HEK293T (cell line): ENCODE measurements at regions not wholly inside any gene's neighbourhood (a gene's known extent, or its start where the extent isn't known, plus 50 kb on each side); places are given as distances from the start of the nearest gene placed in this dataset.

Source experiments
- CTCF ChIA-PET: fragments of 350-600 bp; formaldehyde crosslinking; extraction: SDS; loops from one replicate; lab custom pipeline; 2021; ENCODE audit warnings: antibody characterized with exemption, inconsistent platforms; lab: Yijun Ruan, JAX
- POLR2A ChIA-PET: fragments of 350-600 bp; formaldehyde crosslinking; extraction: SDS; loops from one replicate; lab custom pipeline; 2020; ENCODE audit warnings: antibody characterized with exemption, inconsistent platforms; lab: Yijun Ruan, JAX
- DNase-seq: peaks from one replicate; pipeline ENCODE4 v3.0.0; 2012; ENCODE audit warnings: mixed read lengths; ENCODE audit errors: extremely low spot score
- ARNT ChIP-seq: fragments of 450-650 bp; IDR thresholded peaks from 2 replicates; pipeline ENCODE4 v1.6.1; 2017; ENCODE audit warnings: mild to moderate bottlenecking
- BHLHE40 ChIP-seq: fragments of 450-650 bp; IDR thresholded peaks from 2 replicates; pipeline ENCODE4 v1.6.1; 2016; ENCODE audit warnings: mild to moderate bottlenecking, moderate library complexity, borderline replicate concordance
- CTBP1 ChIP-seq: fragments of 450-650 bp; IDR thresholded peaks from 2 replicates; pipeline ENCODE4 v1.6.1; 2016; ENCODE audit warnings: borderline replicate concordance
- ELF4 ChIP-seq: fragments of 450-650 bp; IDR thresholded peaks from 2 replicates; pipeline ENCODE4 v1.6.1; 2017; ENCODE audit warnings: antibody characterized with exemption
- FOXA1 ChIP-seq: fragments of 450-650 bp; IDR thresholded peaks from 2 replicates; pipeline ENCODE4 v1.6.1; 2016; ENCODE audit warnings: mild to moderate bottlenecking
- FOXK2 ChIP-seq: fragments of 450-650 bp; IDR thresholded peaks from 2 replicates; pipeline ENCODE4 v1.6.1; 2016; ENCODE audit warnings: mild to moderate bottlenecking
- FOXM1 ChIP-seq: fragments of 450-650 bp; IDR thresholded peaks from 2 replicates; pipeline ENCODE4 v1.6.1; 2017; ENCODE audit warnings: mild to moderate bottlenecking, borderline replicate concordance
- HDGF ChIP-seq: fragments of 450-650 bp; IDR thresholded peaks from 2 replicates; pipeline ENCODE4 v1.6.1; 2017; ENCODE audit warnings: antibody characterized with exemption, borderline replicate concordance
- L3MBTL2 ChIP-seq: fragments of 450-650 bp; conservative IDR thresholded peaks from 2 replicates; pipeline ENCODE4 v1.6.1; 2016; ENCODE audit warnings: mild to moderate bottlenecking
- LEF1 ChIP-seq: fragments of 450-650 bp; IDR thresholded peaks from 2 replicates; pipeline ENCODE4 v1.6.1; 2017; ENCODE audit warnings: mild to moderate bottlenecking, borderline replicate concordance
- NFRKB ChIP-seq: fragments of 450-650 bp; IDR thresholded peaks from 2 replicates; pipeline ENCODE4 v1.6.1; 2016; ENCODE audit warnings: mild to moderate bottlenecking, moderate library complexity
- PKNOX1 ChIP-seq: fragments of 450-650 bp; IDR thresholded peaks from 2 replicates; pipeline ENCODE4 v1.6.1; 2016
- SP1 ChIP-seq: fragments of 450-650 bp; IDR thresholded peaks from 2 replicates; pipeline ENCODE4 v1.6.1; 2017
- SUZ12 ChIP-seq: fragments of 450-650 bp; IDR thresholded peaks from 2 replicates; pipeline ENCODE4 v1.6.1; 2016; ENCODE audit warnings: mild to moderate bottlenecking
- TARDBP ChIP-seq: fragments of 450-650 bp; IDR thresholded peaks from 2 replicates; pipeline ENCODE4 v1.6.1; 2016
- ZNF384 ChIP-seq: fragments of 450-650 bp; IDR thresholded peaks from 2 replicates; pipeline ENCODE4 v1.6.1; 2016

GRCh38 chr4:35300996-35301774, 943.1 kb downstream of the ARAP2 start:
- TF ChIP-seq LEF1 (no peak), ELF4 (no peak), TARDBP (no peak), L3MBTL2 (no peak), FOXK2 (no peak), NFRKB (no peak), ZNF384 (no peak), CTBP1 (no peak), HDGF (no peak), FOXA1 (no peak), PKNOX1 (no peak), FOXM1 (no peak), ARNT (no peak), BHLHE40 (no peak), SP1 (no peak)
- DNase-seq = peak; percentile 2
- ChIA-PET CTCF (no interaction called here), POLR2A (no interaction called here)

DNA sequence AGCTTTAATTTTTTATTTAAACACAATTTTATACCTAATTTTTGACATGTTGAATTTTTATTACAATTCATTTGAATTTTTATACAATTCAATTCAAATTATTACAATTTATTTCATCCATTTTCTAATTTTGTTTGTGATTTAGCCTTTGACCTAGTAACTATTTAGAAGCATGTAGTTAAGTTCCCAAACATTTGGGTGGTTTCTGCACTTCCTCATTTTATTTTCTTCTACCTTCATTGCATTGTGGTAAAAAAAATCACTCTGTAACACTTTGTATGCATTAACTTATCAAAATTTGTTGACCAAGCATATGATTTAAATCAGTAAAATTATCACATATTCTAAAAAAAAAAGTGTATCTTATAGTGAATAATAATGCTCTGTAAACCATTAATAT, 928.9 kb downstream of the ARAP2 start:
- ChIA-PET POLR2A (no interaction called here), CTCF (no interaction called here)

GRCh38 chr4:35325908-35326453, 918.3 kb downstream of the ARAP2 start:
- ChIA-PET POLR2A (no interaction called here), CTCF (interaction anchor here (0.6 kb wide), 2 partner anchors 167 to 1024 kb away, joined by 3 read pairs; no protein-coding TSS in a partner anchor)
- DNase-seq = no peak
- TF ChIP-seq SUZ12 = no peak
- TF ChIP-seq FOXA1 = no peak

More for the DNA sequence above, 928.9 kb downstream of the ARAP2 start:
- DNase-seq = no peak
- TF ChIP-seq SP1 = no peak
- no peak for TF ChIP-seq FOXK2
- TF ChIP-seq ZNF384 = no peak
- TF ChIP-seq HDGF = no peak
- TF ChIP-seq L3MBTL2 = no peak
- TF ChIP-seq ARNT = no peak
- TF ChIP-seq FOXM1 = no peak
- no peak for TF ChIP-seq PKNOX1
- no peak for TF ChIP-seq ELF4
- TF ChIP-seq NFRKB = no peak
- TF ChIP-seq FOXA1 = no peak
- TF ChIP-seq CTBP1 = no peak
- TF ChIP-seq SUZ12 = no peak
- no peak for TF ChIP-seq LEF1
- TF ChIP-seq TARDBP = no peak
- no peak for TF ChIP-seq BHLHE40

DNA sequence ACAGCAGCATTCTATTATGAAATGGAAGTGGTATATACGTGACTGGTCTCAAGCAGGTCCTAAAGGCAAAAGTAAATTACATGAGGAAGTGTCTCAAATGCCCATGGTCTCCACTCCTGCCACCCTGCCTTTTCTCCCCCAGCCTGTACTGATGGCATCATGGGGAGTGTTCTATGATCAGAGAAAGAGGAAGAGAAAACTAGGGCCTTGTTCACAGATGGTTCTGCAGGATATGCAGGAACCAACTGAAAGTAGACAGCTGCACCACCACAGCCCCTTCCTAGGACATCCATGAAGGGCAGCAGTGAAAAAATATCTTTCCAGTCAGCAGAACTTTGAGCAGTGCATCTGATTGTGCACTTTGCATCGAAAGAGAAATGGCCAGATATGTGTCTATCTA, 901.5 kb downstream of the ARAP2 start:
- TF ChIP-seq FOXK2 (no peak), TARDBP (no peak), CTBP1 (no peak), ARNT (no peak), FOXM1 (no peak), LEF1 (no peak), ZNF384 (no peak), BHLHE40 (no peak), L3MBTL2 (no peak), SUZ12 (no peak), FOXA1 (no peak)
- ChIA-PET CTCF (no interaction called here), POLR2A (no interaction called here)
- no peak for DNase-seq

GRCh38 chr4:35347276-35347675, 897.0 kb downstream of the ARAP2 start:
- TF ChIP-seq FOXM1 (no peak), ARNT (no peak), HDGF (no peak), ZNF384 (no peak)
- POLR2A ChIA-PET = no interaction called here
- DNase-seq = no peak
- CTCF ChIA-PET = interaction anchor here (0.5 kb wide), 1 partner anchor 32 kb away, joined by 4 read pairs; no protein-coding TSS in a partner anchor

DNA sequence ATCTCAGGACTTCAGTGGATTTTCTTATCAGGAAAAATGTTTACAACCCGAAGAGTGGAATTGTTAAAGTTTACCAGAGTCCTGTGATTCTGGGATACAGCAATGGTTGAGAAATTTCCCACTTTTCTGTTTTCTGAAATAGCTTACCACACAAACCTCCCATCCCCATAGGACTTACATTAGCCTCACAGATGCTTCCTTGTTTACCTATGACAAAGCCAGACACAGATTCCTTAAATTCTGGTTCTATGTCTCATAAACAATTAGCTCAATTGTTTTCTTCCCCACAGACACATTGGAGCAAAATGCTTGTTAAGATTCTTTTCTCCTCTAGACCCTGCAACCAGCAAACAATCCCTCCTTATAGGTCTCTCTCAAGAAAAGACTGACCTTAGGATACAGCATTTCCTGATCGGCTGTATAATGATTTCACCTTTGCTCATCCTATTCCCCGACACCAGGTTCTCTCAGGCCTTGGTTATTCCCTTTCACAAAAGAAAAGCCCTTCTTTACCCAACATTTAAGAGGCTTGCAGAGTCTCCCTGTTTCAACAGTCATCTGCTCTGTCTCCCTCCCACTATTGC, 886.2 kb downstream of the ARAP2 start:
- CTCF ChIA-PET = no interaction called here

More for the DNA sequence above, 886.2 kb downstream of the ARAP2 start:
- TF ChIP-seq SUZ12 (no peak), ARNT (no peak), FOXA1 (no peak), FOXK2 (no peak), CTBP1 (no peak), PKNOX1 (no peak), ELF4 (no peak), NFRKB (no peak), ZNF384 (no peak), TARDBP (no peak), FOXM1 (no peak)
- DNase-seq = no peak
- POLR2A ChIA-PET = no interaction called here
